ENCODE measurements at regions not wholly inside any gene's neighbourhood (a gene's known extent, or its start where the extent isn't known, plus 50 kb on each side); places are given as distances from the start of the nearest gene placed in this dataset.

- TF ChIP-seq EZH2 (IDR thresholded peaks at IDR 0.05; ENCODE audit: insufficient read depth, poor library complexity, severe bottlenecking): no peak
- no peak for TF ChIP-seq EZH2phosphoT487 (IDR thresholded peaks at IDR 0.05; ENCODE audit: insufficient read depth, low read depth)
Observed at GRCh38 chr1:172733815-172734214, 74.9 kb downstream of the FASLG start.

All from GM23248 (cell line).